Ascending aorta (tissue), 2 donors: ENCODE measurements at regions not wholly inside any gene's neighbourhood (a gene's known extent, or its start where the extent isn't known, plus 50 kb on each side); places are given as distances from the start of the nearest gene placed in this dataset.

ENCODE experiments used
- DNase-seq, 2 donors: peaks; one replicate each; pipeline ENCODE4 v3.0.0-alpha.2; 2019; ENCODE audit warnings: low spot score in 2 of 2
- H3K27ac ChIP-seq, 2 donors: fragments of 200-600 bp; sonication (generic); one replicate each; pipeline ENCODE4 v1.5.1; 2016 to 2017; ENCODE audit warnings: mild to moderate bottlenecking in 1 of 2
- H3K27me3 ChIP-seq: fragments of 200-600 bp; sonication (generic); one replicate; pipeline ENCODE4 v1.5.1; 2017
- H3K36me3 ChIP-seq, 2 donors: fragments of 200-600 bp; sonication (generic); one replicate each; pipeline ENCODE4 v1.5.1; 2016
- H3K4me1 ChIP-seq, 2 donors: fragments of 200-600 bp; sonication (generic); one replicate each; pipeline ENCODE4 v1.5.1; 2016 to 2017; ENCODE audit warnings: mild to moderate bottlenecking in 1 of 2
- H3K4me3 ChIP-seq, 2 donors: fragments of 200-600 bp; sonication (generic); one replicate each; pipeline ENCODE4 v1.5.1; 2016 to 2017; ENCODE audit warnings: mild to moderate bottlenecking in 1 of 2
- H3K9me3 ChIP-seq, 2 donors: fragments of 200-600 bp; sonication (generic); one replicate each; pipeline ENCODE4 v1.5.1; 2016
- intact Hi-C: fragments of 100-400 bp; cut with DNase I; formaldehyde crosslinking; loops from one replicate; pipeline ENCODE4 v1.15.1; 2023
- TF ChIP-seq, protein P1 (sequence below), 3 experiments: fragments of 200-600 bp in 2 of 3; fragments of 450-650 bp in 1 of 3; sonication (generic) in 2 of 3; IDR thresholded peaks; one replicate each; pipeline ENCODE4 v1.5.1; 2016 to 2019; ENCODE audit warnings: antibody characterized with exemption in 3 of 3, mild to moderate bottlenecking in 1 of 3, moderate library complexity in 1 of 3

DNA sequence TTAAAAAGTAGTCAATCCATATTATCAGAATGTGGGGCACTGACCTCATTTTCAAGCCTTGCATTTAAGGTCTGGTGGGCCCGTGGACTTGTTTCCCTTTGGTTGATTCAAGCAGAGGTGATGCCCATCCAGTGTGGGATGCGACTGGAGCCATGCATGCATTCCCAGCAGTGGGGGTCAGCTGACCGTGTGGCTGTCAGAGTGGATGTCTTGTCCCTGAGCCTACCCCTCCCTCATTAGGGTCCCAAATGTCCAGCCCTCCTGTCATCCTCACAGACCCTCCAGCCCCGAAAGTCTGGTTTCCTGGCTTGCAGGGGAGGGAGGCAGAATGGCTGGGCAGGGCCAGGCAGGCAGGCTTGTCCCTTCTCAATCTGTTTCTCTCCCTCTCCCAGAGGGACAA, 67.3 kb upstream of the SH3RF3 start:
- DNase-seq, result no peak
- intact Hi-C loops, result no loop called here
- no peak overlapping the region for H3K27ac ChIP-seq

DNA sequence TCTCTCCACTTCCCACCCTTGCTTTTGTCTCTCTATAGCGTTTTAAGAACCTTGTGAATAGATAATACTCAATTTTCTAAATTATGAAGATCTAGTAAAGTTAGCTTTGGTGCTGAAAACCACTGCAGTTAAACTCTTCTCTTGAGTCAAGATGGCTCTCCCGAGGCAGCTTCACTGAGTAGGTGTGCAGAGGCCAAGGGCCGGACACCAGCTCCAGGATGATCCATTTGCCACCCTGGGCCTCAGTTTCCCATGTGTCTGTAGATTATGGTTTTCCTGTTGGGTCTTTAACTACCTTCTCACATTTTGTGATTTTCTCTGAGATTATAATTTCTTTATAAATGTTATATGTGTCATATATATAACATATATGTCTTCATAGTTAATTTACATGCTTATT, 68.5 kb upstream of the SH3RF3 start:
- TF ChIP-seq, protein P1, sequence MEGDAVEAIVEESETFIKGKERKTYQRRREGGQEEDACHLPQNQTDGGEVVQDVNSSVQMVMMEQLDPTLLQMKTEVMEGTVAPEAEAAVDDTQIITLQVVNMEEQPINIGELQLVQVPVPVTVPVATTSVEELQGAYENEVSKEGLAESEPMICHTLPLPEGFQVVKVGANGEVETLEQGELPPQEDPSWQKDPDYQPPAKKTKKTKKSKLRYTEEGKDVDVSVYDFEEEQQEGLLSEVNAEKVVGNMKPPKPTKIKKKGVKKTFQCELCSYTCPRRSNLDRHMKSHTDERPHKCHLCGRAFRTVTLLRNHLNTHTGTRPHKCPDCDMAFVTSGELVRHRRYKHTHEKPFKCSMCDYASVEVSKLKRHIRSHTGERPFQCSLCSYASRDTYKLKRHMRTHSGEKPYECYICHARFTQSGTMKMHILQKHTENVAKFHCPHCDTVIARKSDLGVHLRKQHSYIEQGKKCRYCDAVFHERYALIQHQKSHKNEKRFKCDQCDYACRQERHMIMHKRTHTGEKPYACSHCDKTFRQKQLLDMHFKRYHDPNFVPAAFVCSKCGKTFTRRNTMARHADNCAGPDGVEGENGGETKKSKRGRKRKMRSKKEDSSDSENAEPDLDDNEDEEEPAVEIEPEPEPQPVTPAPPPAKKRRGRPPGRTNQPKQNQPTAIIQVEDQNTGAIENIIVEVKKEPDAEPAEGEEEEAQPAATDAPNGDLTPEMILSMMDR (IDR thresholded peaks at IDR 0.05), result no peak
- Histone ChIP-seq H3K27me3 (no peaks in the 10 kb centered on the region), H3K4me3 (no peak overlapping the region), H3K27ac (no peak overlapping the region), H3K36me3 (no peaks in the 10 kb centered on the region), H3K9me3 (no peaks in the 10 kb centered on the region), H3K4me1 (peaks cover 0 to 4% of the 10 kb centered on the region in 2 donors)
- no peak for DNase-seq
- intact Hi-C loops, result no loop called here

More for the DNA sequence above, 67.3 kb upstream of the SH3RF3 start:
- TF ChIP-seq, protein P1 (IDR thresholded peaks at IDR 0.05), result no peak
- H3K4me3 ChIP-seq, result no peak overlapping the region
- H3K9me3 ChIP-seq, result no peaks in the 10 kb centered on the region
- peaks cover 0 to 4% of the 10 kb centered on the region in 2 donors for H3K4me1 ChIP-seq
- no peaks in the 10 kb centered on the region for H3K27me3 ChIP-seq
- no peaks in the 10 kb centered on the region for H3K36me3 ChIP-seq

DNA sequence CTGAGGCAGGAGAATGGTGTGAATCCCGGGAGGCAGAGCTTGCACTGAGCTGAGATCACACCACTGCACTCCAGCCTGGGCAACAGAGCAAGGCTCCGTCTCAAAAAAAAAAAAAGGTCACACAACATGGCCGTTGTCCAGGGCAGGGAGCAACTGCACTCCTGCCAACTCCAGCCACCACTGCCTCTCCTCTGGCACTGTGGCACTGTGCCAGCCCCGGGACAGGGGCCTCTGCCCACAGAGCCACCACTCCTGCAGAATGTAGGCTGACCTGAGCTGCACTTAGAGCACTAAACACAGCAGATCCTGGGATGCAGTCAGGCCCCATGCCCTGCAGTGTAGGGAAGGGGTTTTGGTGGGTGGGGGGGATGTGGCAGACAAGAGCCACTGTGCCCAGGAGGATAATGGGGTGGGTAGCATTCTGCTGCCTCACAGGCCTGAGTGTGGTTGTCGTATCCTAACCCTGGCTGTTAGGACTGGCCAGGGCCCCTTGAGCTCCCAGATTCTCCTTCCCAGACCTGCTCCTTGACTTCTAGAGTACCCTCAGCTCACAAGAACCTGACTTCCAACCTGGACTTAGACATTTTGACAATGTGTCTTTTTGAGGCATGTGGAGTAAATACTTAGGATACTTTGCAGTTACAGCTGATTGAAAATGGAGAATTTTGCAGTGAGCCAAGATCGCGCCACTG, 69.4 kb upstream of the SH3RF3 start:
- Histone ChIP-seq H3K27ac (no peak overlapping the region), H3K4me1 (peaks cover 0 to 4% of the 10 kb centered on the region in 2 donors), H3K4me3 (no peak overlapping the region), H3K27me3 (no peaks in the 10 kb centered on the region), H3K9me3 (no peaks in the 10 kb centered on the region), H3K36me3 (no peaks in the 10 kb centered on the region)
- TF ChIP-seq, protein P1 (IDR thresholded peaks at IDR 0.05), result no peak
- intact Hi-C loops, result no loop called here
- no peak for DNase-seq

DNA sequence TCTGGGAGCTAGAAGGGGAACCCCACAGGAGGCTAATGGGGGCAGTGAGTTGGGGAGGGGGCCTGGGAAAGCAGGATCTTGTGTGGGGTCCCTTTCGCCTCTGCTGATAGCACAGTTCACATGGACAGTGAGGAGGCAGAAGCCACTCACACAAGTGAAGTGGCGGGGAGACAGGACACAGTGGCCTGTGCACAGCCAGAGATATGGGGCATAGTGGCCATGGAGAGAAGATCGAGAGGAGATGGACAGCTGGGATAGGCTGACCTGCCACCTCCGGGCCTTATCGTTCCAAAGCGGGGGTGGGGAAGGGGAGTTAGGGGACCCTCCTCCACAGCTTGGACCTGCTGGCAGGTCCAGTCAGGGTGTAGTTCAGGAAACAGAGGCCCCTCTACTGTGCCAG, 69.8 kb upstream of the EDAR start:
- H3K9me3 ChIP-seq, result no peaks in the 10 kb centered on the region
- peaks cover 0 to 4% of the 10 kb centered on the region in 2 donors for H3K4me1 ChIP-seq
- no peak for DNase-seq
- TF ChIP-seq, protein P1 (IDR thresholded peaks at IDR 0.05), result no peak
- no peaks in the 10 kb centered on the region for H3K36me3 ChIP-seq
- intact Hi-C loops, result no loop called here
- H3K27ac ChIP-seq, result no peak overlapping the region
- no peak overlapping the region for H3K4me3 ChIP-seq
- H3K27me3 ChIP-seq, result no peaks in the 10 kb centered on the region

DNA sequence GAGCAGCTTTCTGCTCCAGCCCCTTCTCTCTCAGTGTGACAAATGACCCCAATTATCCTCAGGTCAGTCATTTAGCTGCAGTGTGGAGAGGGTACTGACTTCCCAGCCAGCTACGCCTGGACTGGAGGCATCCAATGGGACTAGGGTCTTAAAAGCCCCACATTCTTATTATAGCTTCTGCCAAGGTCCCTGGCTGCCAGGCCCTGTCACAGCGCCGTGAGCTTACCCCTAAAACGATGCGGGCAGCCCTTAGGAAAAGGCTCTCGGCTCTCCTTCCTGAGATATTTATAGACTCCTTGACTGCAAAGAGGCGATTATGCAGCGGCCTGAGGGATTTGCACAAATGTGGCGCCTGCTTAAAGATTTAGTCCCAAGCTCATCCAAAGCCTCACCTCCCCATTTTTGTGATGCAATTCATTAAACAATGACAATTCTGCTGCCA, 69.2 kb upstream of the EDAR start:
- H3K36me3 ChIP-seq, result no peaks in the 10 kb centered on the region
- no peaks in the 10 kb centered on the region for H3K9me3 ChIP-seq
- H3K27me3 ChIP-seq, result no peaks in the 10 kb centered on the region
- no peak for DNase-seq
- no peak overlapping the region for H3K27ac ChIP-seq
- no peak overlapping the region for H3K4me3 ChIP-seq
- TF ChIP-seq, protein P1 (IDR thresholded peaks at IDR 0.05), result no peak
- peaks cover 0 to 4% of the 10 kb centered on the region in 2 donors for H3K4me1 ChIP-seq
- intact Hi-C loops, result no loop called here
